ENCODE measurements at regions not wholly inside any gene's neighbourhood (a gene's known extent, or its start where the extent isn't known, plus 50 kb on each side); places are given as distances from the start of the nearest gene placed in this dataset.

GRCh38 chr6:126788861-126789365 is 329.6 kb upstream of the RSPO3 start:
- FAIRE-seq (no peak), DNase-seq (ENCODE audit: extremely low spot score, insufficient read length, low read depth) (no peak)

DNA sequence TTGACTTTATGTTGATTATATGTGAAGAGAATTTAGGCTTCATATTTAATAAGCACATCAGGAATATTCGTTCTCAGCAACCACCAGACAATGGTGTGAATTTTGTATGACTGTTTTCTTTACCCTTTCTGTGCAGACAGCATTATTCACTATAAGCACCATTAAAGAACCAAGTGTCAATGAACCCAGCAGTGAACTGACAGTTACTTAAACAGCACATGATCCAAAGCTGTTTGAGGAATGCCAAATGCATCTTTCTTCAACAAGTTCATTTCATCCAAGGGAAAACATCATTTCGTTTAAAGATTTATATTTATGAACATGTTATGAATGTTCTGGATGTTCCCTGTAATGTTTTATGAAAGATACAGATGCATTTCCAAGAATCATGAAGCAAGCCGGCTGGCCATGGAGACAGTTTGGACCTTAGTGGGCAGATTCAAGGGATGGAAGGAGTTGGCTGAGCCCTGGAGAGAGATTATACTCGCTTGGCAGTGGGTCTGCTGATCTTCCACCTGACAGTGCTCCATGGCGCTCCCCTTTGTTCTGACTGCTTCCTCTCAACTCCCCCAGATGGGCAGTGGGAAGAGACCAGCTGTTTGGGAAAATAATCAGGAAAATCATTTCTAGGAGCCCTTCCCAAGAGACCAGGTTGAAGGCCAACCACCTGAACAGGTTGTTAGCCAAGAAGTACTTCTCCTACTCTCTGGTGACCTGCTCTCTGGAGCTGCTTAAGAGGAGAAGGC is 326.0 kb upstream of the RSPO3 start:
- DNase-seq (ENCODE audit: extremely low spot score, insufficient read length, low read depth) (no peak), FAIRE-seq (no peak)

DNA sequence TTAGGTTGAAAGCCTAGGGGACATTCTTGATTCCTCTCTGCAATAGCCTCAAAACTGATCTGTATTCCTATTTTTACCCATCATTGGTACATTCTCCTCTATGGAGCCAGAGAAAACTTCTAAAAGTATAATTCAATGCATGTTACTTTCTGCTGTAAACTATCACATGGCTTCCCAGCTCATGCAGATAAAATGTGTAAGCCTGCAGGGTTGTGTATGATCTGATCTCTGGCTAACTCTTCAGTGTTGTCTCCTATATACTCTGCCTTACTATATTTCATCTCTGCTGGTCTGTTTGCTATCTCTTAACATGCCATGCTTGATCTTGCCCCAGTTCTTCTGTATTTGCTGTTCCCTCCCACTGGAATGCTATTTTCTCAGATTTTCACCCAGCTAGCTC is 323.3 kb upstream of the RSPO3 start:
- no peak for FAIRE-seq
- DNase-seq (ENCODE audit: extremely low spot score, insufficient read length, low read depth) = no peak

GRCh38 chr6:126797981-126798380 is 320.5 kb upstream of the RSPO3 start:
- no peak for FAIRE-seq
- no peak for DNase-seq (ENCODE audit: extremely low spot score, insufficient read length, low read depth)

- no peak for DNase-seq (ENCODE audit: extremely low spot score, insufficient read length, low read depth)
- FAIRE-seq = no peak
Observed at GRCh38 chr6:126803769-126804168, 314.7 kb upstream of the RSPO3 start.

GRCh38 chr6:126804332-126805064 is 314.0 kb upstream of the RSPO3 start:
- peak; percentile 72 for FAIRE-seq
- no peak for DNase-seq (ENCODE audit: extremely low spot score, insufficient read length, low read depth)

- no peak for DNase-seq (ENCODE audit: extremely low spot score, insufficient read length, low read depth)
- FAIRE-seq = no peak
Observed at GRCh38 chr6:126805861-126806260, 312.6 kb upstream of the RSPO3 start.

DNA sequence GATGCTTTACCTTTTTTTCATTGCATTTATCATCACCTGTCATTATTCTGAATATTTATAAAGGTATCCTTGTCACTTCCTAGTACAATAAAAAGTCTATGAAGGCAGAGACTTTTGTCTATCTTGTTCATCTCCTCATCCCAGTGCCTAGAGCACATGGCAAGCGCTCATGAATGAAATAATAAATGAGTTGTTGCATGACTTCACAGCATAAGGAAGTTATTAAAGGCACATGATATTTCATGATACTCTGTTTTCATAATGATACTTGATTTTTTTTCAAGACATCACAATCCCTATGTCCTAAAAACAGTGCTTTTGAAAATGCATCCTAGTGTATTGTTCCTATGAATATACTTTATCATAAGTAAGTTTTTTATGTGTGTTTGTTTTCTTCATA is 310.6 kb upstream of the RSPO3 start:
- DNase-seq (ENCODE audit: extremely low spot score, insufficient read length, low read depth) (no peak), FAIRE-seq (no peak)

- FAIRE-seq = no peak
- DNase-seq (ENCODE audit: extremely low spot score, insufficient read length, low read depth) = no peak
Observed at GRCh38 chr6:126811321-126811720, 307.1 kb upstream of the RSPO3 start.

- FAIRE-seq (no peak), DNase-seq (ENCODE audit: extremely low spot score, insufficient read length, low read depth) (no peak)
Observed at GRCh38 chr6:126812010-126812409, 306.5 kb upstream of the RSPO3 start.

DNA sequence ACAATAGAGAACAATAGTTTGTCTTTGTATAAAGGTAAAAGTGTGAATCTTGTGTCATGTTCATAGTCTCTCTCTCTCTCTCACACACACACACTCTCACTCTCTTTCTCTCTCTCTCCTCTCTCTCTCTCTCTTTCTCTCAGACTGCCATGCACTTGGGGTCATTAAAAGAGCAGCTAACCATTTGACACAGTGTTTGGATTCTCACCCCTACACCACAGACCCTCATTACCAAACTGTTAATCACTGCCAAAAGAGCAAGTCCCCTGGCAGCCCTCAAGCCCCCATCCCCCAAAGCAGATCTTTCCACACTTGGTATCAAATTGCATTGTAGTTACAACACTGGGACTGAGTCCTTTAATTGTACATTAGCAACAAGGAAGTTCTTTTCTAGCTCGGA is 305.8 kb upstream of the RSPO3 start:
- no peak for DNase-seq (ENCODE audit: extremely low spot score, insufficient read length, low read depth)
- no peak for FAIRE-seq

DNA sequence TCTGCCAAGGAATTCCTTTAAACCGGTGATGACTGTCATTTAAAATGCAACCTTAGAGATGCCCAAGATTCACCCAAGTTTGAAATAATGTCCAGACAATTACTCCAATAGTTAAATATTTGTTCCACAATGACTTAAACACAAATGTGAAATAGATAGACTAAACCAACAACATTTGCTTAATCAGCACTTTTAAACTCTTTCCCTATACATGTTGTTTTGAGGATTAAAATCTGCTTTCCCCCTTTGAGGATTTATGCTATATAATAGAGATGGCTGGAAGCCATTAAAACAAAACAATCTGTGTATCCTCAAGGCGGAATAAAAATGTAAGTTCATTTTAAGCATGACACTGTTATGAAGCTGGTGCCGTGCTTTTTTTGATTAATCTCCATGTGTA is 297.8 kb upstream of the RSPO3 start:
- no peak for FAIRE-seq
- DNase-seq (ENCODE audit: extremely low spot score, insufficient read length, low read depth) = no peak

- DNase-seq (ENCODE audit: extremely low spot score, insufficient read length, low read depth) (no peak), FAIRE-seq (no peak)
Observed at GRCh38 chr6:126821706-126822105, 296.8 kb upstream of the RSPO3 start.

GRCh38 chr6:126824226-126824625 is 294.2 kb upstream of the RSPO3 start:
- DNase-seq (ENCODE audit: extremely low spot score, insufficient read length, low read depth) = no peak
- FAIRE-seq = no peak

GRCh38 chr6:126824815-126825214 is 293.7 kb upstream of the RSPO3 start:
- FAIRE-seq (no peak), DNase-seq (ENCODE audit: extremely low spot score, insufficient read length, low read depth) (no peak)

DNA sequence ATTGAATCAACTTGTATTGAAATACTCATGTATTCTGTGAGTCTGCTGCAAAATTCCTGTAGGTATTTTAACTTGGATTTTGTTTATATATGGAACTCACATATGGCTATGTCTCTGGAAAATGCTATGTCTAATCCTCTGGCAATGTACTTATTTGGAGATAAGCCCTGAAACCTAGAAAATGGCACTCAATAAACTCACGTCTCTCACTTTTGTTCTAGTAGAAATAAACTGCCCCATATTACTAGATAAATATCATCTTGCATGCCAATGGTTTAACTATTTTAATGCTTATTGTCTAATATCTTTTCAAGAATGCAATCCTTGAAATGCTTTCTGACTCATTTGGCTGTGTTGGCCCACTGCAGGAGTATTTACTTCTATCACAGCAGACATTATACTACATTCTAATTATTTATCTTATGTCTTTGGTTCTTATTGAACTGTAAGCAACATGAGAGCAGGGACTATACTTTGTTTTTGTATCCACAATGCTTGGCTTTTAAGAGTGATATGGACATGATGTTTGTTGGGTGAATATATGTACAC is 292.2 kb upstream of the RSPO3 start:
- FAIRE-seq = no peak

GRCh38 chr6:126831461-126831860 is 287.0 kb upstream of the RSPO3 start:
- FAIRE-seq (no peak), DNase-seq (ENCODE audit: extremely low spot score, insufficient read length, low read depth) (no peak)

More for the DNA sequence above, 292.2 kb upstream of the RSPO3 start:
- DNase-seq (ENCODE audit: extremely low spot score, insufficient read length, low read depth) = no peak

- DNase-seq (ENCODE audit: extremely low spot score, insufficient read length, low read depth) = no peak
- no peak for FAIRE-seq
Observed at GRCh38 chr6:126842769-126843168, 275.7 kb upstream of the RSPO3 start.

DNA sequence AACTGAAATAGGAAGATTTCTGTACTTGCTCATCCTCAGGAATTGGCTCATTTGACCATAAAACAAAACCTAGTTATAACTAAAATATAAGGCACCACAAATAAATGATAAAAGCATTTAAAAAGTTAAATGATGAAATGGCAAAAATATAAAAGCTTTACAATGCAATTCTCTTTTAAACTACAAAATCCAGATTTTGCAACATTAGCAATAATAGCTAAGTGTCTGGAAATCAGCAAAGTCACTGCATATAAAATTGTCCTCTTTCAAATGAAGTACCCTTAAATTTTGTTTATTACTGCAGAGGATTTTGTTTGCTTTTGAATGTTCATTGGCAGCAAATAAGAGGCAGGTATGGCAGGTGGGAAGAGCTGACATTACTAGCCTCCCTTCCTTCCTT is 270.4 kb upstream of the RSPO3 start:
- DNase-seq (ENCODE audit: extremely low spot score, insufficient read length, low read depth) (no peak), FAIRE-seq (no peak)

GRCh38 chr6:126867641-126868040 is 250.8 kb upstream of the RSPO3 start:
- FAIRE-seq = no peak

GRCh38 chr6:126873351-126873750 is 245.1 kb upstream of the RSPO3 start:
- no peak for DNase-seq (ENCODE audit: extremely low spot score, insufficient read length, low read depth)
- no peak for FAIRE-seq

More at GRCh38 chr6:126867641-126868040, 250.8 kb upstream of the RSPO3 start:
- DNase-seq (ENCODE audit: extremely low spot score, insufficient read length, low read depth) = no peak

Data from GM18507 (cell line).